B cell (primary cell): ENCODE measurements at regions not wholly inside any gene's neighbourhood (a gene's known extent, or its start where the extent isn't known, plus 50 kb on each side); places are given as distances from the start of the nearest gene placed in this dataset.
A peak's percentile ranks its signal among the peaks of the same experiment; 100 is the strongest.
"Not testable (repeated sequence)": the region's sequence is repeated elsewhere in the genome, so short reads cannot be mapped to it uniquely, and the experiment has no call there.

Experiments
- ATAC-seq: fragments of 200-7000 bp; cut with Tn5 transposase; one replicate; pipeline ENCODE4 v1.10.0; 2021; ENCODE audit warnings: low read depth, mild to moderate bottlenecking, moderate number of reproducible peaks, moderate library complexity
- CTCF ChIA-PET: fragments of 350-600 bp; sonication (Branson Sonifier 250); formaldehyde crosslinking; loops from one replicate; lab custom pipeline; 2021; ENCODE audit warnings: antibody characterized with exemption, inconsistent platforms; lab: Charles Lee
- POLR2A ChIA-PET: fragments of 350-600 bp; sonication (Branson Sonifier 250); formaldehyde crosslinking; loops from one replicate; lab custom pipeline; 2021; ENCODE audit warnings: antibody characterized with exemption; lab: Charles Lee
- DNase-seq: peaks from one replicate; pipeline ENCODE4 v3.0.0; 2013
- H2AFZ ChIP-seq: 2 replicates; pipeline ENCODE4 v1.6.1; 2012; ENCODE audit warnings: mild to moderate bottlenecking, low read depth, low read length; ENCODE audit not compliant: insufficient read depth, poor library complexity, severe bottlenecking
- H3K27ac ChIP-seq, 2 donors: 1 replicate in 1 of 2; 2 replicates in 1 of 2; pipeline ENCODE4 v1.5.1; 2012 to 2013; ENCODE audit warnings: low read length in 2 of 2, mild to moderate bottlenecking in 2 of 2, moderate library complexity in 1 of 2
- H3K27me3 ChIP-seq, 4 experiments: fragments of 200-600 bp in 1 of 4; sonication (generic) in 1 of 4; replicated peaks in 1 of 4; 1 replicate in 2 of 4; 2 replicates in 2 of 4; pipeline versions ENCODE4 v1.6.1 to v1.7.0; 2013 to 2016; ENCODE audit warnings: low read length in 3 of 4, mild to moderate bottlenecking in 2 of 4, mixed read lengths in 1 of 4, moderate library complexity in 1 of 4; ENCODE audit not compliant: insufficient read depth in 4 of 4, control insufficient read depth in 3 of 4; ENCODE audit errors: control extremely low read depth in 1 of 4
- H3K36me3 ChIP-seq, 2 experiments: replicated peaks in 1 of 2; 1 replicate in 1 of 2; 2 replicates in 1 of 2; pipeline versions ENCODE4 v1.6.1 to v1.7.1; 2013; ENCODE audit warnings: low read length in 1 of 2; ENCODE audit not compliant: insufficient read depth in 2 of 2, control insufficient read depth in 1 of 2; ENCODE audit errors: control extremely low read depth in 1 of 2, extremely low read depth in 1 of 2
- H3K4me1 ChIP-seq, 2 donors: fragments of 200-600 bp in 1 of 2; sonication (generic) in 1 of 2; 1 replicate in 1 of 2; 2 replicates in 1 of 2; pipeline versions ENCODE4 v1.5.1 to v1.6.1; 2013 to 2017; ENCODE audit warnings: low read length in 2 of 2; ENCODE audit not compliant: control insufficient read depth in 2 of 2, insufficient read depth in 2 of 2
- H3K4me2 ChIP-seq: replicated peaks from 2 replicates; pipeline ENCODE3; 2012; ENCODE audit warnings: mild to moderate bottlenecking, low read depth, low read length; ENCODE audit not compliant: poor library complexity, severe bottlenecking
- H3K4me3 ChIP-seq, 5 experiments: fragments of 200-600 bp in 1 of 5; sonication (generic) in 1 of 5; 1 replicate in 3 of 5; 2 replicates in 2 of 5; pipeline versions ENCODE4 v1.5.1 to v1.7.0; 2011 to 2016; ENCODE audit warnings: low read length in 4 of 5, mild to moderate bottlenecking in 4 of 5, low read depth in 2 of 5, control low read depth in 1 of 5, moderate library complexity in 1 of 5; ENCODE audit not compliant: insufficient read depth in 1 of 5; ENCODE audit errors: control extremely low read depth in 1 of 5, extremely low read depth in 1 of 5
- H3K79me2 ChIP-seq: fragments of 200-600 bp; sonication (generic); one replicate; pipeline ENCODE4 v1.6.0; 2016; ENCODE audit warnings: low read length; ENCODE audit not compliant: control insufficient read depth, insufficient read depth
- H3K9ac ChIP-seq: fragments of 200-600 bp; sonication (generic); 2 replicates; pipeline ENCODE4 v1.6.1; 2017; ENCODE audit warnings: mild to moderate bottlenecking, low read length, moderate library complexity
- H3K9me3 ChIP-seq, 3 donors: one replicate each; pipeline versions ENCODE4 v1.6.1 to v1.7.1; 2013; ENCODE audit warnings: low read length in 2 of 3; ENCODE audit not compliant: control insufficient read depth in 2 of 3, insufficient read depth in 1 of 3; ENCODE audit errors: control extremely low read depth in 1 of 3
- H4K20me1 ChIP-seq: 2 replicates; pipeline ENCODE4 v1.6.0; 2012; ENCODE audit warnings: mild to moderate bottlenecking, low read length; ENCODE audit not compliant: insufficient read depth, control insufficient read depth, poor library complexity, severe bottlenecking
- H3K27ac Mint-ChIP-seq: one replicate; pipeline ENCODE4 v1.8.0; 2021; ENCODE audit warnings: mixed read lengths
- H3K27me3 Mint-ChIP-seq: one replicate; pipeline ENCODE4 v1.8.0; 2021; ENCODE audit warnings: mixed read lengths
- H3K4me1 Mint-ChIP-seq: one replicate; pipeline ENCODE4 v1.8.0; 2021; ENCODE audit warnings: mixed read lengths
- H3K4me3 Mint-ChIP-seq: one replicate; pipeline ENCODE4 v1.8.0; 2021; ENCODE audit warnings: mixed read lengths
- H3K9me3 Mint-ChIP-seq: one replicate; pipeline ENCODE4 v1.8.0; 2022; ENCODE audit warnings: mixed read lengths; ENCODE audit not compliant: insufficient read depth
- CTCF ChIP-seq: fragments of 200-600 bp; IDR thresholded peaks from one replicate; pipeline ENCODE4 v1.8.0; 2022; ENCODE audit warnings: antibody characterized with exemption, mild to moderate bottlenecking
- EZH2 ChIP-seq: IDR thresholded peaks from 2 replicates; pipeline ENCODE4 v1.6.1; 2012; ENCODE audit warnings: borderline replicate concordance, low read depth, mild to moderate bottlenecking, moderate library complexity, low read length; ENCODE audit not compliant: insufficient read depth, poor library complexity, severe bottlenecking
- WGBS: methylation state at CpG from one replicate; pipeline ENCODE4 v1.1.5; 2013; ENCODE audit warnings: missing lambda C conversion rate; ENCODE audit not compliant: insufficient coverage; 5-methylcytosine and 5-hydroxymethylcytosine counted together
- intact Hi-C: fragments of 100-400 bp; cut with micrococcal nuclease; formaldehyde crosslinking; loops from one replicate; pipeline ENCODE4 v1.10.0; 2022

GRCh38 chr22:17302616-17303015 is 66.6 kb upstream of the CECR2 start:
- WGBS = no CpG with 5 or more reads among the region's 1 CpG
- Histone ChIP-seq H3K4me1 (peaks cover 25 to 33% of the 10 kb centered on the region in 2 donors), H3K27me3 (no peaks in the 10 kb centered on the region), H3K79me2 (no peaks in the 10 kb centered on the region), H3K4me3 (no peak overlapping the region), H3K27ac (no peak overlapping the region), H2AFZ (no peak overlapping the region), H3K9me3 (peaks cover 0 to 17% (median 0%) of the 10 kb centered on the region in 3 donors), H3K36me3 (no peaks in the 10 kb centered on the region), H3K4me2 (no peak overlapping the region), H3K9ac (no peak overlapping the region), H4K20me1 (no peaks in the 10 kb centered on the region)
- DNase-seq (no peak), ATAC-seq (no peak)
- Mint-ChIP-seq H3K9me3 (no peaks in the 10 kb centered on the region), H3K27me3 (no peaks in the 10 kb centered on the region), H3K4me3 (peak overlapping the region; percentile 61), H3K27ac (peak overlapping the region; percentile 26), H3K4me1 (peaks cover 27% of the 10 kb centered on the region)
- TF ChIP-seq CTCF (no peak), EZH2 (no peak)
- ChIA-PET POLR2A (no interaction called here), CTCF (no interaction called here)
- intact Hi-C loops = no loop called here

GRCh38 chr22:17300926-17301325 is 68.3 kb upstream of the CECR2 start:
- POLR2A ChIA-PET = no interaction called here
- H3K4me1 ChIP-seq = peaks cover 25 to 33% of the 10 kb centered on the region in 2 donors
- no peak overlapping the region for H3K27ac ChIP-seq
- no peaks in the 10 kb centered on the region for H4K20me1 ChIP-seq
- H3K36me3 ChIP-seq = no peaks in the 10 kb centered on the region
- no peaks in the 10 kb centered on the region for H3K27me3 ChIP-seq
- 92% methylated on average over 2 of the region's 2 CpGs for WGBS
- Mint-ChIP-seq H3K4me3 (no peak overlapping the region), H3K9me3 (no peaks in the 10 kb centered on the region), H3K4me1 (peaks cover 27% of the 10 kb centered on the region), H3K27ac (peak overlapping the region; percentile 6), H3K27me3 (peaks cover 3% of the 10 kb centered on the region)
- H3K9me3 ChIP-seq = peaks cover 0 to 17% (median 0%) of the 10 kb centered on the region in 3 donors
- TF ChIP-seq EZH2 = no peak
- TF ChIP-seq CTCF = no peak
- intact Hi-C loops = no loop called here
- H3K79me2 ChIP-seq = no peaks in the 10 kb centered on the region
- no peak overlapping the region for H3K4me3 ChIP-seq
- ATAC-seq = no peak
- no peak overlapping the region for H3K4me2 ChIP-seq
- no peak overlapping the region for H3K9ac ChIP-seq
- CTCF ChIA-PET = no interaction called here
- DNase-seq = no peak
- H2AFZ ChIP-seq = no peak overlapping the region

- ATAC-seq, H3K79me2 ChIP-seq, H3K27ac ChIP-seq, H3K4me3 ChIP-seq, H3K27me3 Mint-ChIP-seq, H3K27ac Mint-ChIP-seq, H3K9ac ChIP-seq, H3K4me2 ChIP-seq, POLR2A ChIA-PET, intact Hi-C loops, H3K4me3 Mint-ChIP-seq, H2AFZ ChIP-seq, H4K20me1 ChIP-seq, H3K9me3 Mint-ChIP-seq, H3K27me3 ChIP-seq, DNase-seq, H3K36me3 ChIP-seq: not testable (repeated sequence)
- 90% methylated on average over 7 of the region's 7 CpGs for WGBS
- peaks cover 13 to 18% of the 10 kb centered on the region in 2 donors for H3K4me1 ChIP-seq
- CTCF ChIA-PET = interaction anchor here (0.6 to 1.4 kb wide), 2 partner anchors 11 to 22 kb away, joined by 3 read pairs; no protein-coding TSS in a partner anchor
- peaks cover 0 to 12% (median 0%) of the 10 kb centered on the region in 3 donors for H3K9me3 ChIP-seq
- peaks cover 15% of the 10 kb centered on the region for H3K4me1 Mint-ChIP-seq
Measured at GRCh38 chr22:17298805-17299502, 70.3 kb upstream of the CECR2 start.
